A549 (cell line): ENCODE measurements at regions not wholly inside any gene's neighbourhood (a gene's known extent, or its start where the extent isn't known, plus 50 kb on each side); places are given as distances from the start of the nearest gene placed in this dataset.

ENCODE experiments used
- ATAC-seq, 2 experiments: fragments of 200-7000 bp in 1 of 2; fragments of >200 bp in 1 of 2; cut with Nextera tagmentation in 1 of 2; cut with Tn5 transposase in 1 of 2; 3 replicates each; pipeline versions ENCODE4 v1.8.0 to v1.9.1; 2018 to 2020; ENCODE audit warnings: mild to moderate bottlenecking in 1 of 2, moderate library complexity in 1 of 2
- CTCF ChIA-PET: fragments of 300-600 bp; sonication (Branson Sonifier 250); formaldehyde crosslinking; extraction: SDS; loops from one replicate; lab custom pipeline; 2021; ENCODE audit warnings: antibody characterized with exemption, inconsistent platforms; lab: Yijun Ruan, JAX
- POLR2A ChIA-PET: fragments of 350-600 bp; formaldehyde crosslinking; extraction: SDS; loops from one replicate; lab custom pipeline; 2021; ENCODE audit warnings: antibody characterized with exemption, inconsistent platforms; lab: Yijun Ruan, JAX
- DNase-seq, 2 experiments: peaks; one replicate each; pipeline versions ENCODE4 v3.0.0 to v3.0.0-alpha.2; 2011 to 2016; ENCODE audit warnings: low read depth in 1 of 2, low spot score in 1 of 2
- FAIRE-seq: peaks from 2 replicates; lab custom pipeline; 2011; peaks lifted over from hg19 to GRCh38; lab: Jason Lieb, UNC
- H3K27ac ChIP-seq, 2 experiments: fragments of >200 bp; sonication (Bioruptor Twin); formaldehyde crosslinking; 3 replicates each; pipeline ENCODE4 v1.5.1; 2016 to 2017
- H3K4me1 ChIP-seq: fragments of >200 bp; sonication (Bioruptor Twin); formaldehyde crosslinking; 3 replicates; pipeline ENCODE4 v1.6.1; 2016
- H3K4me2 ChIP-seq: fragments of >200 bp; sonication (Bioruptor Twin); formaldehyde crosslinking; 3 replicates; pipeline ENCODE4 v1.6.1; 2016
- H3K4me3 ChIP-seq: fragments of >200 bp; sonication (Bioruptor Twin); formaldehyde crosslinking; 3 replicates; pipeline ENCODE4 v1.5.1; 2016
- H3K9me3 ChIP-seq: fragments of >200 bp; sonication (Bioruptor Twin); formaldehyde crosslinking; 3 replicates; pipeline ENCODE4 v1.6.1; 2016
- ATOH8 ChIP-seq: fragments of 250-450 bp; sonication (Bioruptor Pico); IDR thresholded peaks from 2 replicates; pipeline ENCODE4 v1.5.0; 2020; ENCODE audit warnings: low read depth, mild to moderate bottlenecking, moderate library complexity
- CEBPB ChIP-seq, 2 experiments: fragments of >200 bp in 1 of 2; sonication (Bioruptor Twin) in 1 of 2; formaldehyde crosslinking in 1 of 2; IDR thresholded peaks; 2 replicates each; pipeline ENCODE4 v1.6.1; 2012 to 2016
- CHD2 ChIP-seq: fragments of 150-350 bp; IDR thresholded peaks from 2 replicates; pipeline ENCODE4 v1.6.1; 2014; ENCODE audit warnings: low read length; ENCODE audit not compliant: partially characterized antibody
- CHD4 ChIP-seq: fragments of 200-600 bp; sonication (generic); IDR thresholded peaks from 2 replicates; pipeline ENCODE4 v1.6.1; 2016; ENCODE audit warnings: antibody characterized with exemption, mild to moderate bottlenecking, borderline replicate concordance
- EHF ChIP-seq: fragments of 250-450 bp; sonication (Bioruptor Pico); IDR thresholded peaks from 2 replicates; pipeline ENCODE4 v1.5.0; 2020; ENCODE audit warnings: mild to moderate bottlenecking
- EP300 ChIP-seq, 2 experiments: fragments of >200 bp; sonication (Bioruptor Twin); formaldehyde crosslinking; IDR thresholded peaks; 2 replicates in 1 of 2; 3 replicates in 1 of 2; pipeline ENCODE4 v1.6.1; 2016 to 2017
- ESRRA ChIP-seq: fragments of 150-350 bp; IDR thresholded peaks from 2 replicates; pipeline ENCODE4 v1.6.1; 2014; ENCODE audit warnings: mild to moderate bottlenecking, low read length, borderline replicate concordance
- FOSB ChIP-seq: fragments of 250-450 bp; sonication (Bioruptor Pico); IDR thresholded peaks from 2 replicates; pipeline ENCODE4 v1.5.0; 2020; ENCODE audit warnings: mild to moderate bottlenecking, moderate library complexity
- FOSL2 ChIP-seq, 2 experiments: fragments of 450-650 bp in 1 of 2; fragments of >200 bp in 1 of 2; sonication (Bioruptor Twin) in 1 of 2; formaldehyde crosslinking; IDR thresholded peaks; 2 replicates each; pipeline versions ENCODE4 v1.5.0 to v1.6.1; 2016 to 2020; ENCODE audit warnings: mild to moderate bottlenecking in 1 of 2, moderate library complexity in 1 of 2
- FOXS1 ChIP-seq: fragments of 250-450 bp; sonication (Bioruptor Pico); IDR thresholded peaks from 2 replicates; pipeline ENCODE4 v1.5.0; 2020; ENCODE audit warnings: mild to moderate bottlenecking, moderate library complexity
- GATA3 ChIP-seq: IDR thresholded peaks from 2 replicates; pipeline ENCODE4 v1.6.1; 2012; ENCODE audit warnings: borderline replicate concordance
- HDAC2 ChIP-seq: fragments of 200-600 bp; sonication (generic); IDR thresholded peaks from 2 replicates; pipeline ENCODE4 v1.6.1; 2016
- HEYL ChIP-seq: fragments of 250-450 bp; sonication (Bioruptor Pico); IDR thresholded peaks from 2 replicates; pipeline ENCODE4 v1.8.0; 2021; ENCODE audit warnings: mild to moderate bottlenecking, moderate library complexity
- JUN ChIP-seq, 2 experiments: fragments of >200 bp; sonication (Bioruptor Twin); formaldehyde crosslinking; IDR thresholded peaks; 2 replicates in 1 of 2; 3 replicates in 1 of 2; pipeline ENCODE4 v1.6.1; 2016 to 2017
- KDM1A ChIP-seq: fragments of 200-600 bp; sonication (generic); IDR thresholded peaks from 2 replicates; pipeline ENCODE4 v1.6.1; 2016; ENCODE audit warnings: low read depth, mild to moderate bottlenecking
- MYC ChIP-seq: IDR thresholded peaks from 2 replicates; pipeline ENCODE4 v1.6.1; 2012; ENCODE audit warnings: mild to moderate bottlenecking, inconsistent platforms, low read length, improper control_type of control experiment, borderline replicate concordance
- NPAS2 ChIP-seq: fragments of 250-450 bp; sonication (Bioruptor Pico); IDR thresholded peaks from 2 replicates; pipeline ENCODE4 v1.8.0; 2022; ENCODE audit warnings: mild to moderate bottlenecking, moderate library complexity, borderline replicate concordance
- PHF8 ChIP-seq: fragments of 200-600 bp; sonication (generic); IDR thresholded peaks from 2 replicates; pipeline ENCODE4 v1.6.1; 2016; ENCODE audit warnings: low read depth, mild to moderate bottlenecking, antibody characterized with exemption, moderate library complexity, borderline replicate concordance
- POLR2AphosphoS2 ChIP-seq: conservative IDR thresholded peaks from 2 replicates; pipeline ENCODE4 v1.6.1; 2012; ENCODE audit warnings: low read length, improper control_type of control experiment, inconsistent platforms
- RARB ChIP-seq: fragments of 250-450 bp; sonication (Bioruptor Pico); IDR thresholded peaks from 2 replicates; pipeline ENCODE4 v1.8.0; 2021; ENCODE audit warnings: mild to moderate bottlenecking, moderate library complexity
- RCOR1 ChIP-seq: fragments of 150-350 bp; IDR thresholded peaks from 2 replicates; pipeline ENCODE4 v1.6.1; 2014; ENCODE audit warnings: antibody characterized with exemption, low read length, low read depth
- SREBF2 ChIP-seq: fragments of 450-650 bp; IDR thresholded peaks from 2 replicates; pipeline ENCODE4 v1.6.1; 2014; ENCODE audit warnings: mild to moderate bottlenecking, moderate library complexity
- WGBS: methylation state at CpG from one replicate; pipeline ENCODE4 v1.1.6; 2017; ENCODE audit errors: missing lambda C conversion rate; 5-methylcytosine and 5-hydroxymethylcytosine counted together
- TF ChIP-seq, protein P1 (sequence below): fragments of 450-650 bp; IDR thresholded peaks from 2 replicates; pipeline ENCODE4 v1.6.1; 2014; ENCODE audit warnings: antibody characterized with exemption

DNA sequence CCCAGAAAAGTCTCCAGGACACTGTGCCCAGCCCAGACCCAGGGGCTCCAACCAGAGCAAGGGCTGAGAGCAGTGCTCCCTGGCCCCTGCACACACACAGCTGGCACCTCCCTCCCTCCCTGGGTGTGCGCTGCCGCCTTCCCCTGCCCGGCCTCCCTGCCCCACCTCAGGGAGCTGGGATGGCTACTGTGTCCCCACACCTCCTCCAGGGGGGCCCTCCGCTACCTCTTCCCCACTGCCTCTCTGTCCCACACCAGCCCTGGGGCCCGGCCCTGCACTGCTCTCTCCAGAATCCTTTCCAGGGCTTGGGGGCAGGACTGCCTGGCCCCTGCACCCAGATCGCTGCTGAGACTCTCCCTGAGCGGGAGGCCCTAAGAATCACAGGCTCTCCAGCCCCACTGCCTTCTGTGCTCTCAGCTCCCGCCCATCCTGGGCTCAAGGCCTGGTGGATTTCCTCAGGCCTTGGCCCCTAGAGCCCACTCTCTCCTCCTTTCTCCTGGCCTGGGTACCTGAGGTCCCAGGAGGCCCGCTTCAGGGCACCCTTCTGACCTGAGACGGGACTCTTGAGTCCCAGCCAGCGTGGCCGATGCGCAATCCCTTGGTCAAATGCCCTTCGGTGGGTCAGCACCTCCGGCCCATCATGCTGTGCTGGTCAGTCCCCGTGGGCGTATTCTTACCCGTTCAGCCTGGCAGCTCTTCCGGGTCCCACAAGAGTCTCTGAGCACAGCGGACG lies 276.8 kb upstream of the HDAC4 start:
- CTCF ChIA-PET: no interaction called here
- Histone ChIP-seq H3K27ac (no peak overlapping the region), H3K4me2 (no peak overlapping the region), H3K9me3 (no peaks in the 10 kb centered on the region; the same call in 2 of the 3 replicates), H3K4me3 (no peak overlapping the region), H3K4me1 (no peaks in the 10 kb centered on the region)
- no peak for TF ChIP-seq RCOR1
- ATAC-seq (no peak), FAIRE-seq (no peak), DNase-seq (no peak)
- POLR2A ChIA-PET: no interaction called here
- 62% methylated on average over 15 of the region's 21 CpGs for WGBS

DNA sequence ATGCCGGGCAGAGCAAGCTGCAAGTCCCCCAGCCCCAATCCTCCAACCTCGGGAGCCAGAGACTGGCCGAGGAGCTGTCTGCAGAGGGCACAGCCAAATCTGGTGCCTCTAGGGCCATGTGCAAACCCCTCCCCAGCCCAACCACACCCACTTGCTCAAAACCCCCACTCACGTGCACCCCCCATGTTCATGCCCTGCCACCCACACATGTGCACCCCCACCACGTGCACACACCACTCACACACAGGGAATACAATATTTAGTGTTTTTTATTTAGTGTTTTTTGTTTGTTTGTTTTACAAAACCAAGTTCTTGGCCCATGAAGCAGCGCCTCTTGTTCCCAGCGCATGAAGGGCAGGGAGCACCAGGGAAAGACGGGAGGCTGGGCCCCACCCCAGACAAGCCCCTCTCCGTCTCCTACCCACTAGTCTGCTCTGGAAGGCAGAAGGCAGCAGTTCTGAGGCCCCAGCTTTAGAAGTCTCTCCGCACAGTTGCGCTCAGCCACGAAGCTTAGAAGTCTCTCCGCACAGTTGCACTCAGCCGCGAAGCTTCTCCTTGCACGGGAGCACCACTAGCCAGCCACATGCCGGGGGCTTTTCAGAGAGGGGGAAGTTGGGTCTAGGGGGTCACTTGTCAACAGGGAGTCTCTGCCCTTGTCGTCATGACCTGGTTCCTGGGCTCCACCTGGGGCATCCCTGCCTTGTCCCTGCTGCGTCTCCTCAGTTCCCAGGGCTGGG lies 276.1 kb upstream of the HDAC4 start:
- no peaks in the 10 kb centered on the region for H3K9me3 ChIP-seq
- POLR2A ChIA-PET: no interaction called here
- H3K4me1 ChIP-seq: no peaks in the 10 kb centered on the region
- 56% methylated on average over 17 of the region's 19 CpGs for WGBS
- DNase-seq (no peak), ATAC-seq (no peak), FAIRE-seq (no peak)
- no peak overlapping the region for H3K4me2 ChIP-seq
- H3K27ac ChIP-seq: no peak overlapping the region
- H3K4me3 ChIP-seq: no peak overlapping the region
- CTCF ChIA-PET: no interaction called here
- TF ChIP-seq HEYL (CRISPR knock-in tag) (no peak), POLR2AphosphoS2 (no peak), CEBPB (IDR thresholded peaks at IDR 0.05) (no peak), ESRRA (no peak), FOSB (CRISPR knock-in tag) (no peak), GATA3 (no peak)

DNA sequence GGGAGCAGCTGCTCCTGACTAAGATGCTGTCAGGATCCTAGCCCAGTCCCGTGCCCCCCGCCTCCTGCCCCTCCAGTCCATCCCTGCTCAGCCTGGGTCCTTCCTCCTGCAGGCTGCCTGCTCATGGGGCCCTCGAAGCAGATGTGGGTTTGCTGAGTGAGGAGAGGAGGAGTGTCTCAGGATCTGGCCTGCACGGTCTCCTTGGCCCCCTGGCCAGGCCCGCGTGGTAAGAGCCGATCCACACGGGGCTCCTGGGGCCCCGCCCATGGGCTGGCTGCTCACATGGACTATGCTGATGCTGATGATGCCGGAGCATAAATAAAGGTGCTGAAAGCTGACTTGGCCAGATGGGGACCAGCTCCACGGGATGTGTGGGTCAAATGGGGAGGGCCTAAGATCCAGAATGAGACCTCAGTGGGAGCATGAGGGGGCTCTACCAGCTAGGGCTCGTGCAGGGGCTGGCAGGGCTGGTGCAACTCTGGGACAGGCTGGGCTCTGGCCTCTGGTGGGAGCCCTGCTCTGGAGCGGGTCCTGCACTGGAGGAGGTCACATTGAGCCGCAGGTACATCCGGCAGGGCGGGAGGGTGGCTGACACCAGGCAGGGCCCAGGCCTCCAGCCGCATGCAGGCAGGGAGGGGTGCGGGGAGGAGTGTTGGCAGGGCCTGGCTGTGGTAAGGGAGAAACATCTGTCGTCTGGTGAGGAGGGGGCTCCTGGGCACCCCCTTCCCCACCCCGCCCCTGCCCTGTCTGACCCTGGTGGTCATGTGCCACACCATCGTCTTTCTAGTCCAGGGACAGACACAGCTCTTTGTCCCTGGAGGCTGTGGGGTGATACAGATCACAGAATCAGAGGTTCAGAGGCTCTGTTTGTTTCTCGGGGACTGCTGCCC lies 275.3 kb upstream of the HDAC4 start:
- CTCF ChIA-PET: no interaction called here
- Histone ChIP-seq H3K9me3 (no peaks in the 10 kb centered on the region), H3K4me2 (no peak overlapping the region), H3K4me1 (no peaks in the 10 kb centered on the region), H3K4me3 (no peak overlapping the region), H3K27ac (no peak overlapping the region)
- ATAC-seq (no peak), DNase-seq (no peak), FAIRE-seq (no peak)
- 46% methylated on average over 11 of the region's 22 CpGs for WGBS
- POLR2A ChIA-PET: no interaction called here
- TF ChIP-seq PHF8 (no peak), EP300 (IDR thresholded peaks at IDR 0.05) (no peak), HEYL (CRISPR knock-in tag) (no peak), KDM1A (no peak), RARB (CRISPR knock-in tag) (no peak), CHD4 (no peak), SREBF2 (no peak), NPAS2 (no peak), RCOR1 (no peak), FOSL2 (IDR thresholded peaks at IDR 0.05) (no peak), FOSL2 (CRISPR knock-in tag; IDR thresholded peaks at IDR 0.05) (no peak), HDAC2 (no peak), EHF (CRISPR knock-in tag) (no peak), MYC (no peak), FOXS1 (no peak), CHD2 (no peak), JUN (IDR thresholded peaks at IDR 0.05) (no peak), ATOH8 (CRISPR knock-in tag) (no peak)
- TF ChIP-seq, protein P1, sequence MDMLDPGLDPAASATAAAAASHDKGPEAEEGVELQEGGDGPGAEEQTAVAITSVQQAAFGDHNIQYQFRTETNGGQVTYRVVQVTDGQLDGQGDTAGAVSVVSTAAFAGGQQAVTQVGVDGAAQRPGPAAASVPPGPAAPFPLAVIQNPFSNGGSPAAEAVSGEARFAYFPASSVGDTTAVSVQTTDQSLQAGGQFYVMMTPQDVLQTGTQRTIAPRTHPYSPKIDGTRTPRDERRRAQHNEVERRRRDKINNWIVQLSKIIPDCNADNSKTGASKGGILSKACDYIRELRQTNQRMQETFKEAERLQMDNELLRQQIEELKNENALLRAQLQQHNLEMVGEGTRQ: no peak
